Mesenchymal stem cell (in vitro differentiated cells and primary cell): ENCODE measurements at regions not wholly inside any gene's neighbourhood (a gene's known extent, or its start where the extent isn't known, plus 50 kb on each side); places are given as distances from the start of the nearest gene placed in this dataset.

ENCODE experiments used
- DNase-seq: peaks from one replicate; pipeline ENCODE4 v3.0.0-alpha.2; 2013
- H2AFZ ChIP-seq: one replicate; pipeline ENCODE4 v1.6.1; 2013; ENCODE audit warnings: low read depth, mild to moderate bottlenecking, control low read depth, inconsistent platforms, low read length, moderate library complexity
- H2AK5ac ChIP-seq: 2 replicates; pipeline ENCODE4 v1.6.1; 2013; ENCODE audit warnings: low read length, moderate library complexity, mild to moderate bottlenecking, inconsistent platforms; ENCODE audit not compliant: severe bottlenecking
- H2BK120ac ChIP-seq: one replicate; pipeline ENCODE4 v1.6.1; 2013; ENCODE audit warnings: low read depth, mild to moderate bottlenecking, inconsistent platforms, low read length, moderate library complexity
- H2BK12ac ChIP-seq, 2 experiments: one replicate each; pipeline ENCODE4 v1.6.1; 2013; ENCODE audit warnings: inconsistent platforms in 2 of 2, low read length in 2 of 2, mild to moderate bottlenecking in 2 of 2, moderate library complexity in 2 of 2, control low read depth in 1 of 2
- H2BK15ac ChIP-seq: one replicate; pipeline ENCODE4 v1.6.1; 2013; ENCODE audit warnings: mild to moderate bottlenecking, low read depth, inconsistent platforms; ENCODE audit not compliant: poor library complexity, severe bottlenecking
- H2BK5ac ChIP-seq: 2 replicates; pipeline ENCODE4 v1.6.1; 2013; ENCODE audit warnings: low read depth, mild to moderate bottlenecking, low read length, control low read depth, inconsistent platforms; ENCODE audit not compliant: poor library complexity, severe bottlenecking
- H3K14ac ChIP-seq, 2 experiments: one replicate each; pipeline ENCODE4 v1.6.1; 2013; ENCODE audit warnings: inconsistent platforms in 2 of 2, low read length in 2 of 2, control low read depth in 1 of 2, mild to moderate bottlenecking in 1 of 2, moderate library complexity in 1 of 2
- H3K18ac ChIP-seq, 2 experiments: one replicate each; pipeline ENCODE4 v1.6.1; 2013; ENCODE audit warnings: inconsistent platforms in 2 of 2, low read length in 2 of 2, control low read depth in 1 of 2, low read depth in 1 of 2, mild to moderate bottlenecking in 1 of 2
- H3K23ac ChIP-seq, 2 experiments: one replicate each; pipeline ENCODE4 v1.6.1; 2013; ENCODE audit warnings: inconsistent platforms in 2 of 2, low read length in 2 of 2, mild to moderate bottlenecking in 2 of 2, moderate library complexity in 2 of 2, control low read depth in 1 of 2
- H3K27ac ChIP-seq: 2 replicates; pipeline ENCODE4 v1.5.1; 2013; ENCODE audit warnings: mild to moderate bottlenecking, moderate library complexity, low read length, control low read depth, inconsistent platforms; ENCODE audit not compliant: poor library complexity, severe bottlenecking
- H3K27me3 ChIP-seq, 2 experiments: 2 replicates each; pipeline versions ENCODE4 v1.6.1 to v1.7.0; 2013; ENCODE audit warnings: low read length in 2 of 2, mild to moderate bottlenecking in 2 of 2, moderate library complexity in 2 of 2, control low read depth in 1 of 2, inconsistent platforms in 1 of 2; ENCODE audit not compliant: control insufficient read depth in 1 of 2, insufficient read depth in 1 of 2
- H3K36me3 ChIP-seq, 2 experiments: 2 replicates each; pipeline versions ENCODE4 v1.6.1 to v1.7.0; 2013; ENCODE audit warnings: low read length in 2 of 2, control low read depth in 1 of 2, inconsistent platforms in 1 of 2, low read depth in 1 of 2, mild to moderate bottlenecking in 1 of 2; ENCODE audit not compliant: insufficient read depth in 2 of 2, control insufficient read depth in 1 of 2
- H3K4ac ChIP-seq, 2 experiments: one replicate each; pipeline ENCODE4 v1.6.1; 2013; ENCODE audit warnings: inconsistent platforms in 2 of 2, low read length in 2 of 2, mild to moderate bottlenecking in 2 of 2, moderate library complexity in 2 of 2, control low read depth in 1 of 2, low read depth in 1 of 2
- H3K4me1 ChIP-seq: 2 replicates; pipeline ENCODE4 v1.6.1; 2013; ENCODE audit warnings: low read depth, low read length, control low read depth; ENCODE audit not compliant: control insufficient read depth, insufficient read depth
- H3K4me2 ChIP-seq: 2 replicates; pipeline ENCODE4 v1.6.1; 2013; ENCODE audit warnings: low read length, mild to moderate bottlenecking, inconsistent platforms; ENCODE audit not compliant: poor library complexity, severe bottlenecking
- H3K4me3 ChIP-seq, 2 experiments: 2 replicates each; pipeline versions ENCODE4 v1.5.1 to v1.7.0; 2013; ENCODE audit warnings: low read length in 2 of 2, mild to moderate bottlenecking in 2 of 2, control low read depth in 1 of 2, low read depth in 1 of 2; ENCODE audit not compliant: insufficient read depth in 1 of 2
- H3K79me1 ChIP-seq: replicated peaks from 2 replicates; pipeline ENCODE4 v1.6.1; 2013; ENCODE audit warnings: mild to moderate bottlenecking, control low read depth, low read length, inconsistent platforms; ENCODE audit not compliant: poor library complexity, severe bottlenecking
- H3K9ac ChIP-seq: 2 replicates; pipeline ENCODE4 v1.7.0; 2013; ENCODE audit warnings: mild to moderate bottlenecking, low read length, moderate library complexity
- H3K9me3 ChIP-seq: 2 replicates; pipeline ENCODE4 v1.7.0; 2013; ENCODE audit warnings: mild to moderate bottlenecking, low read length; ENCODE audit not compliant: control insufficient read depth
- H4K8ac ChIP-seq: one replicate; pipeline ENCODE4 v1.6.1; 2013; ENCODE audit warnings: inconsistent platforms, mild to moderate bottlenecking, low read length, moderate library complexity
- H4K91ac ChIP-seq: one replicate; pipeline ENCODE4 v1.6.1; 2013; ENCODE audit warnings: mild to moderate bottlenecking, low read length, inconsistent platforms
- WGBS: methylation state at CpG from one replicate; pipeline ENCODE4 v1.1.7; 2013; ENCODE audit warnings: mixed read lengths; 5-methylcytosine and 5-hydroxymethylcytosine counted together

DNA sequence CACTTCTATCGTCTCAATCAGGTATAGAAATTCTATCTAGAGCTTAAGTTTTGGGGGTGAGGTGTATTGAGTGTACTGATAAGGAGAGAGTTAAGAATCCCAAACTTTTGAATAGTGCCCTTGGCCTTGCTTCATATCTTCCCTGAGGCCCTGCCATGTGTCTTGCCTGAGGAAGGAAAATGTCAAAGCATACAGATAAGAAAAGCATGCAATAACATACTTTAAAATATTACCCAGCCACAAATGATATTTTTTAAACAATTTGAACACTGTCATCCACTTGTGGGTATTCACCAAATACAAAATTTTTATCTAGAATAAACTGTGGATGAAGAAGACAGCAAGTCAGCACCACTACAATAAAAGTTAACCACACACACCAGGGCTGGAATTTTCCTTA is 631.0 kb upstream of the ALCAM start:
- H3K23ac ChIP-seq, result no peak overlapping the region
- H3K9me3 ChIP-seq, result no peaks in the 10 kb centered on the region
- no peak overlapping the region for H4K91ac ChIP-seq
- no peaks in the 10 kb centered on the region for H3K4me1 ChIP-seq
- no peak overlapping the region for H2BK12ac ChIP-seq
- no peak overlapping the region for H2BK15ac ChIP-seq
- no CpG with 5 or more reads among the region's 1 CpG for WGBS
- no peak overlapping the region for H2BK5ac ChIP-seq
- no peak overlapping the region for H3K4me3 ChIP-seq
- H3K18ac ChIP-seq, result no peak overlapping the region
- no peak overlapping the region for H2AK5ac ChIP-seq
- no peaks in the 10 kb centered on the region for H3K27me3 ChIP-seq
- no peak overlapping the region for H3K4ac ChIP-seq
- no peak overlapping the region for H3K14ac ChIP-seq
- H3K27ac ChIP-seq, result no peak overlapping the region
- no peaks in the 10 kb centered on the region for H3K36me3 ChIP-seq
- no peak overlapping the region for H4K8ac ChIP-seq
- no peaks in the 10 kb centered on the region for H3K79me1 ChIP-seq
- DNase-seq, result no peak
- no peak overlapping the region for H2BK120ac ChIP-seq
- no peak overlapping the region for H3K9ac ChIP-seq
- no peak overlapping the region for H2AFZ ChIP-seq
- H3K4me2 ChIP-seq, result no peak overlapping the region

DNA sequence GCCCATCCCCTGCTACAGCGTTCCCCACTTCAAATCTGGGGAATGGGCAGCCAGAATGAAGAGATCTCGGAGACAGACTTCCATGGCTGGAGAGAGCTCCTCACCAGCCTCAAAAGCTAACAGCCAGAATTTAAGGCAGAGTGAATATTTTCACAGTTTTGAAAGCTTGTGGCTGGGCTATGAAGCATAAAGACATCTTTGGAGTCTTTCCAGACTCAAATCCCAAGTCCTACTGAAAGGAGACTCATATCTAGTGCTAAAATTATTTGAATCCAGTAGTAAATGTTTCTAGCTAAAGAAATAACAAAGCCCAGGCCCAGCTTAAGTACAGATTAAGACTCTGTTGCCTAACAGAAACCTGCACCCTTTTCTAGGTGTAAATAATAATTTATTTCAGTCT is 628.4 kb upstream of the ALCAM start:
- H3K4me3 ChIP-seq, result no peak overlapping the region
- no peak overlapping the region for H3K4me2 ChIP-seq
- H3K9ac ChIP-seq, result no peak overlapping the region
- no peak overlapping the region for H2AFZ ChIP-seq
- H2BK15ac ChIP-seq, result no peak overlapping the region
- no peak overlapping the region for H2BK120ac ChIP-seq
- no peak for DNase-seq
- H4K8ac ChIP-seq, result no peak overlapping the region
- no peak overlapping the region for H2AK5ac ChIP-seq
- no peak overlapping the region for H3K18ac ChIP-seq
- no peak overlapping the region for H3K27ac ChIP-seq
- peak overlapping the region in 1 of 2 experiments; percentile 39 for H2BK12ac ChIP-seq
- WGBS, result 100% methylated on average over 2 of the region's 2 CpGs
- no peaks in the 10 kb centered on the region for H3K9me3 ChIP-seq
- no peaks in the 10 kb centered on the region for H3K27me3 ChIP-seq
- H3K23ac ChIP-seq, result no peak overlapping the region
- no peak overlapping the region for H2BK5ac ChIP-seq
- no peak overlapping the region for H4K91ac ChIP-seq
- H3K4me1 ChIP-seq, result no peaks in the 10 kb centered on the region
- no peaks in the 10 kb centered on the region for H3K36me3 ChIP-seq
- no peak overlapping the region for H3K14ac ChIP-seq
- H3K4ac ChIP-seq, result no peak overlapping the region
- no peaks in the 10 kb centered on the region for H3K79me1 ChIP-seq

DNA sequence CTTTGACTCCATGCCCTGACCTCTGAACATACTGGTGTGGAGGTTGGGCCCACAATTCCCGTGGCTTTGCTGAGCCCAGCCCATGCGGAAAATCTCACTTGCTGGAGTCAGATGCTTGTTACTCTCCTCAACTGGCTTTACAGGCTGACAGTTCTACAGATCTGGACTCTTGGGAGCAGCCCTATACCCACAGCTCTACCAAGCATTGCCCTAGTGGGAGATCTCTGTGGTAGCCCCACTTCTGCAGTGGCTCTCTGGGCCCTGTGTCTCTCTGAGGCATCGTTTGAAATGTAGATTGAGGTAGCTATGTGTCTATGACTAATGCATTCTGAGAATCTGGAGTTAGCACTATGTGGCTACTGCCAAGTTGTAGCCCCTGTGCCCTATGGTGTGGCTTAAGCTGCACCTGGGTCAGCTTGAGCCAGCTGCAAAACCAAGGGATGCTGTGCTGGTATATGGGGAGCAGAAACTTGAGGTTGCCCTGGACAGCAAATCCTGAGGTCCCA is 625.8 kb upstream of the ALCAM start:
- Histone ChIP-seq H3K27ac (no peak overlapping the region), H3K4me2 (no peak overlapping the region), H3K4ac (no peak overlapping the region), H3K14ac (no peak overlapping the region), H3K27me3 (no peaks in the 10 kb centered on the region), H3K79me1 (no peaks in the 10 kb centered on the region), H2BK120ac (no peak overlapping the region), H3K36me3 (no peaks in the 10 kb centered on the region), H2BK12ac (no peak overlapping the region), H3K4me3 (no peak overlapping the region), H3K23ac (no peak overlapping the region), H2AK5ac (no peak overlapping the region), H4K91ac (no peak overlapping the region), H3K9ac (no peak overlapping the region), H2BK15ac (no peak overlapping the region), H2AFZ (no peak overlapping the region), H3K4me1 (no peaks in the 10 kb centered on the region), H4K8ac (no peak overlapping the region), H2BK5ac (no peak overlapping the region), H3K18ac (no peak overlapping the region), H3K9me3 (no peaks in the 10 kb centered on the region)
- WGBS, result 93% methylated on average over 3 of the region's 3 CpGs
- DNase-seq, result no peak

DNA sequence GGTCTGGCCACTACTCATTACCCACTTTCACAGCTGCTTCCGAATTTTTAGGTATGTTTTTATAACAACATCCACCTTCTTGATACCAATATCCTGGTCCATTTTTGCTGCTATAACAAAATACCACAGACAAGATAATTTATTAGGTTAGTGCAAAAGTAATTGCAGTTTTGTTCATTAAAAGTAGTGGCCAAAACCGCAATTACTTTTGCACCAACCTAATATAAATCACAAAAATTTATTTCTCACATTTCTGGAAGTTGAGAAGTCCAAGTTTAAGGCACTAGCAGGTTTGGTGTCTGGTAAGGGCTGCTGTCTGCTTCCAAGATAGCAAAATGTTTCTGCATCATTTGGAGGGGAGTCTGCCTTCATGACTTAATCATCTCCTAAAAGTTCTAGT is 624.7 kb upstream of the ALCAM start:
- no peak overlapping the region for H3K23ac ChIP-seq
- 100% methylated on average over 1 of the region's 2 CpGs for WGBS
- H4K91ac ChIP-seq, result no peak overlapping the region
- H3K9ac ChIP-seq, result no peak overlapping the region
- no peak overlapping the region for H2BK5ac ChIP-seq
- H3K14ac ChIP-seq, result no peak overlapping the region
- no peak overlapping the region for H3K18ac ChIP-seq
- no peak overlapping the region for H2BK15ac ChIP-seq
- no peak overlapping the region for H2AFZ ChIP-seq
- H3K27ac ChIP-seq, result no peak overlapping the region
- H2BK120ac ChIP-seq, result no peak overlapping the region
- no peaks in the 10 kb centered on the region for H3K27me3 ChIP-seq
- no peaks in the 10 kb centered on the region for H3K79me1 ChIP-seq
- H3K36me3 ChIP-seq, result no peaks in the 10 kb centered on the region
- DNase-seq, result no peak
- H2AK5ac ChIP-seq, result no peak overlapping the region
- no peaks in the 10 kb centered on the region for H3K4me1 ChIP-seq
- no peaks in the 10 kb centered on the region for H3K9me3 ChIP-seq
- H3K4me2 ChIP-seq, result no peak overlapping the region
- no peak overlapping the region for H2BK12ac ChIP-seq
- no peak overlapping the region for H3K4ac ChIP-seq
- no peak overlapping the region for H4K8ac ChIP-seq
- H3K4me3 ChIP-seq, result no peak overlapping the region
